HFF-Myc (cell line): ENCODE measurements at regions not wholly inside any gene's neighbourhood (a gene's known extent, or its start where the extent isn't known, plus 50 kb on each side); places are given as distances from the start of the nearest gene placed in this dataset.

Experiments
- DNase-seq: peaks from one replicate; pipeline ENCODE4 v3.0.0-alpha.2; 2011; ENCODE audit warnings: low read depth; ENCODE audit errors: extremely low read depth
- H3K4me3 ChIP-seq: replicated peaks from 2 replicates; pipeline ENCODE4 v1.5.1; 2011; ENCODE audit warnings: low read depth, mild to moderate bottlenecking, control low read depth, low read length
- TF ChIP-seq, protein P1 (sequence below): IDR thresholded peaks from 2 replicates; pipeline ENCODE4 v1.5.1; 2012; ENCODE audit warnings: mild to moderate bottlenecking, low read depth, low read length, control low read depth; ENCODE audit errors: missing control alignments

DNA sequence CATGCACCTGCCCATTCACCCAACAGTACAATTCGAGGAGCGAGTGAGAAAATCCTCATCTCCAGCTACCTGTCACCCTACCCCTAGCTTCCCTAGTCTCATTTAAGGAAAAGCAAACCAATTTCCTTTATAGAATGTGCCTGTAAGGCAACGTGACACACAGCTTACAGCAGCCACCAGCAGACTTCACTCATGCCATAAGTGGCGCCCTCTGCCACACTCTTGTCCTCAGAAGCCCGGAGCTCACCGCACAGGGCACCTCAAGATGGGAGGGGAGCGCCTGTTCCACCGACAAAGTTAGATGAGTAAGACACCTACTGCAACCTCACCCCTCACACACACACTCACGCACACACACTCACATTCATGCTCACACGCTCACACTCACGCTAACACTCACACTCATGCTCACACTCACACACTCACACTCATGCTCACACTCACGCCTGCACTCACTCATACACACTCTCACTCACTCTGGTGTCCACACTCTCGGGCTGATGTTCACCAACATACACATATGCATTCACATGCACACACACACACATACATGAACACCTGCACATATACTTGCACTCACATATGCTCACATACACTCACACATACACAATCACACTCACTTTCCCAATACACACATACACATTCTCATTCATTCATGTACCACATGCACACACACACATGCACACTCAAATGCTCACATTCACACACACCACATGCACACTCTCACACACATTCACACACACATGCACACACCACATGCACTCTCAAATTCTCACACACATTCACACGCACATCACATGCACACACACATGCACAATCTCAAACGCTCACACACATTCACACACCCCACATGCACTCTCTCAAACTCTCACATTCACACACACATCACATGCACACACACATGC is 170.7 kb downstream of the PSMG1 start:
- DNase-seq, result no peak
- no peak overlapping the region for H3K4me3 ChIP-seq
- TF ChIP-seq, protein P1, sequence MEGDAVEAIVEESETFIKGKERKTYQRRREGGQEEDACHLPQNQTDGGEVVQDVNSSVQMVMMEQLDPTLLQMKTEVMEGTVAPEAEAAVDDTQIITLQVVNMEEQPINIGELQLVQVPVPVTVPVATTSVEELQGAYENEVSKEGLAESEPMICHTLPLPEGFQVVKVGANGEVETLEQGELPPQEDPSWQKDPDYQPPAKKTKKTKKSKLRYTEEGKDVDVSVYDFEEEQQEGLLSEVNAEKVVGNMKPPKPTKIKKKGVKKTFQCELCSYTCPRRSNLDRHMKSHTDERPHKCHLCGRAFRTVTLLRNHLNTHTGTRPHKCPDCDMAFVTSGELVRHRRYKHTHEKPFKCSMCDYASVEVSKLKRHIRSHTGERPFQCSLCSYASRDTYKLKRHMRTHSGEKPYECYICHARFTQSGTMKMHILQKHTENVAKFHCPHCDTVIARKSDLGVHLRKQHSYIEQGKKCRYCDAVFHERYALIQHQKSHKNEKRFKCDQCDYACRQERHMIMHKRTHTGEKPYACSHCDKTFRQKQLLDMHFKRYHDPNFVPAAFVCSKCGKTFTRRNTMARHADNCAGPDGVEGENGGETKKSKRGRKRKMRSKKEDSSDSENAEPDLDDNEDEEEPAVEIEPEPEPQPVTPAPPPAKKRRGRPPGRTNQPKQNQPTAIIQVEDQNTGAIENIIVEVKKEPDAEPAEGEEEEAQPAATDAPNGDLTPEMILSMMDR, result no peak

DNA sequence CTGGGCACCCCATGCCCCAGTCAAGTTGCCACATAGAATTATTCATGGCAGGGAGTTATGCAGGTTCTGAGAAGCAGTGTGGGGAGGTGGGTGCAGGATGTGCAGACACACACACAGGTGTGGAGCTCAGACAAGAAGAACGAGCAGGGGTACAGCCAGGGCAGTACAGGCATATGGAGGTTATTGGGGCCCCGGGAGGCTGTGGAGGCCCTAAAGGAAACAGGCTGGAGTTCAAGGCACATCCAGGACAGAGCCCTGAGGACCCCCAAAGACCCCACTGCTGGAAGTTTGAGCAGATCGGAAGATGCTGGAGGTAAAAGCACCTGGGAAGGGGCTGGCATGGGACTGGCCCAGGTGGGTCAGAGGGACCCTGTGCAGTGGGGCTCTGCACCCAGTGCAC is 171.3 kb downstream of the PSMG1 start:
- H3K4me3 ChIP-seq, result no peak overlapping the region
- no peak for DNase-seq
- TF ChIP-seq, protein P1, result no peak

DNA sequence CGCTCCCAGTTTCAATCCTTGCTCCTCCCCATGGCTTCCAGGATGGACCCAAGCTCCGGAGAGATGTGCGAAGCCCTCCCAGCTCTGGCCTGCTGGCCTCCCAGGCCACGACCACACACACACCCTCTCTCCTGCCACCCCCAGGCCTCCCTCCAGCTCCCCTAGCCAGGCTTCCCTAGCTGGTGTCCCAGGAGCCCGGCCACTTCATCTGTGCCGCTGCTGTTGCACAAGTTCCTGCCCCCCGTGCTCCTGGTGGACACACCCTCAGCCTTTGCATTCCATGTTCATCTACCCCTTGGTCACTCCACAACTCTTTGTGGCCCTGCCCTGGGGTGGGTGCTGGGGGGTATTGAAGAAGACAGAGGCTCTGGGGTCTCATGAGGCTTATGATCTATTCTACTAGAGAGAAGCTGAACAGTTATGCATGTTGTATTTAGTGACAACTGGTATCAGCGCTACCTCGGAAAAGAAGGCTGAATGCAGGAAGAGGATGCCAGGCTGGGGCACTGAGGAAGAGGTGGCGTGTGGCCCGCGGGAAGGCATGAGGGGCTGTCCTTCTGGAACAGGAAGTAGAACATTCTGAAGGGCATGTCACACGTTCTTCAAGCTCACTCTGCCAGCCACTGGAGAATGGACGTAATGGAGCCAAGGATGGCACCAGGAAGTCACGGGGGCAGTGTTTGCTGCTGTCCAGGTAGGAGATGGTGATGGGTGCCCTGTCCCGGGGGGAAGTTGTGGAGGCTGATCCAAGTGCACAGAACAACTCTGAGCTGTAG is 172.4 kb downstream of the PSMG1 start:
- no peak overlapping the region for H3K4me3 ChIP-seq
- no peak for DNase-seq
- TF ChIP-seq, protein P1, result no peak

DNA sequence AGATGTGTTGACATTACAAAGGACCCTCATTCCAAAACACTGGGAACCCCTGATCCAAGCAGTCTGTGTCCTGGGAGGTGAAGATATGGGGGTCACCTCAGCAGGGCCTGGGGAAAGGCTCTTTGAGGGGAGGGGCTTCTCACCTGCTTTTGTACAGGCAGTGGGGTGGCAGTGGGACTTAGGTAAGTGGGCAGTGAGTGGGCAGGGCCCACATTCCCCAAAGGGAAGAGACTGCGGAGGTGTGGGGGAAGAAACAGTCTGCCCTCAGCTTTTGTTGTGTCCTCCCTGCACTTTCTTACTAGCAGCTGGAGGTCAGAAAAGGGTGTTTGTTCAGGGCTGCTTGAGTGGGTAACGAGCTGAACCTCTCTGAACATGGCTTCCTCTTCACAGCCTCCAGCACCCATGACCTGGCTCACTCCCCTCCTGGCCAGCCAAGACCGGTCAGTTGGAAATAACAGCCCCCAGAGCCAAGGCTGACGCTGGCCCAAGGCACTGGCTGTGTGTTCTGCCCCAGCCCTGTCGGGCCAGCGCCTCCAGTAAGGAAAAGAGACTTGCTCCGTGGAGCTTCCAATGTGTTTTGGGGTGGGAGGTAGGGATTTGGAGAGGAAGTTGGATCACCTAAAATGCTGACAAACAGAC is 173.5 kb downstream of the PSMG1 start:
- no peak for DNase-seq
- H3K4me3 ChIP-seq, result no peak overlapping the region
- TF ChIP-seq, protein P1, result no peak

DNA sequence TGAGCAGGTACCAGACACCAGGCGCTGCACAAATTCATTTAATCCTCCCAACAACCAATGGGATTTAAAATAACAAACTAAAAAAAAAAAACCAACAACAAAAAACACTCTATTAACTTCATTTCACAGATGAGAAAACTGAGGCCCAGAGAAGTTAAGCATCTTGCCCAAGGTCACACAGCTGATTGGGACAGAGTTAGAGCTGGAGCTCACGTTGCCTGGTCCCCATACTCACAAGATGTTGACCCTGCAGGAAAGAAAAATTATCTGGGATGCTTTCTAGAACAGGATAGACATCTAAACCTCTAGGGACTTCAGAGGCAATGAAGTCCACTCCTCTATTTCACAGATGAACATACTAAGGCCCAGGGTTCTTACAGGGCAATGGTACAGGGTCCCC is 175.3 kb downstream of the PSMG1 start:
- TF ChIP-seq, protein P1, result no peak

DNA sequence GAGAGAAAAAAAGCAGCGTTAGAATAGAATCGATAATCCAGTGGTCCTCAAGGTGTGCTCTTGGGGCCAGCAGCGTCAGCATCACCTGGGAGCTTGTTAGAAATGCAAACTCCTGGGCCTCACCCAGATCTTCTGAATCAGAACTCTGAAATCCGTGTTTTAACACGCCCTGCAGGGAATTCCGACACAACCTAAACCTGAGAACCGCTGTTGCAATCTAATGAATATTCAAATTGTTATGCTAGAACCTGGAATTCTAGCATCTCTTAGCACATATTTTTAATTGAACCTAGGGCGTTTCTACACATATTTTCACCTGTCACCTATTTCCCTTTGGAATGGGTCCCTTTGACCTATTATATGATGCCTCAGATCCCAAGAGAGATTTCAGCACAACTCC is 175.7 kb downstream of the PSMG1 start:
- DNase-seq, result no peak
- TF ChIP-seq, protein P1, result no peak

More for the DNA sequence above, 175.3 kb downstream of the PSMG1 start:
- no peak for DNase-seq
- H3K4me3 ChIP-seq, result no peak overlapping the region

More for the DNA sequence above, 175.7 kb downstream of the PSMG1 start:
- no peak overlapping the region for H3K4me3 ChIP-seq
